ENCODE measurements at regions not wholly inside any gene's neighbourhood (a gene's known extent, or its start where the extent isn't known, plus 50 kb on each side); places are given as distances from the start of the nearest gene placed in this dataset.
"Not testable (repeated sequence)": the region's sequence is repeated elsewhere in the genome, so short reads cannot be mapped to it uniquely, and the experiment has no call there.

DNA sequence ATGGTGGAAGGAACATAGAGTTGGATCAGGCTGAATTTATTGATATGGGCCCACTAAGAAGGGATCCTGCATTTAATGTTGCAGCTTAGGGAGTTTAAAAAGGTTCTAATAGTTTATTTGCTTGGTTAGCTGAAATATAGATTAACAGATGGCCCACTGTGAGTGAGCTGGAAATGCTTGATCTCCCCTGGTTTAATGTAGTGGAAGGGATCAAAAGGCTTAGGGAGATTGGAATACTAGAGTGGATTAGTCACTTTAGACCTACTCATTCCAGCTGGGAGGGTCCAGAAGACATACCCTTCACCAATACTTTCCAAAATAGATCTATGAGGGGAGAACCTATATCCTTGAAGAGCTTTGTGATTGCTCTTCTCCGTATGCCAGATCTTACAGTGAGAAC, 130.1 kb upstream of the ZC3H12C start:
- DNase-seq (ENCODE audit: low spot score) = no peak
- no peak for ATAC-seq

DNA sequence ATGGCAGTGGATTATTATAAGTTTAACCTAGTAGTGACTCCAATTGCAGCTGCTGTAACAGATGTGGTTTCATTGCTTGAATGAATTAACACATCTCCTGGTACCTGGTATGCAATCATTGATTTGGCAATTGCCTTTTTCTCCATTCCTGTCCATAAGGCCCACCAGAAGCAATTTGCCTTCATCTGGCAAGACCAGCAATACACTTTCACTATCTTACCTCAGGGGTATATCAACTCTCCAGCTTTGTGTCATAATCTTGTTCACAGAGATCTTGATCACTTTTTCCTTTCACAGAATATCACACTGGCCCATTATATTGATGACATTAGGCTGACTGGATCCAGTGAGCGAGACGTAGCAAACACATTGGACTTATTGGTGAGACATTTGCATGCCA, 128.7 kb upstream of the ZC3H12C start:
- ATAC-seq (no peak), DNase-seq (ENCODE audit: low spot score) (no peak)

DNA sequence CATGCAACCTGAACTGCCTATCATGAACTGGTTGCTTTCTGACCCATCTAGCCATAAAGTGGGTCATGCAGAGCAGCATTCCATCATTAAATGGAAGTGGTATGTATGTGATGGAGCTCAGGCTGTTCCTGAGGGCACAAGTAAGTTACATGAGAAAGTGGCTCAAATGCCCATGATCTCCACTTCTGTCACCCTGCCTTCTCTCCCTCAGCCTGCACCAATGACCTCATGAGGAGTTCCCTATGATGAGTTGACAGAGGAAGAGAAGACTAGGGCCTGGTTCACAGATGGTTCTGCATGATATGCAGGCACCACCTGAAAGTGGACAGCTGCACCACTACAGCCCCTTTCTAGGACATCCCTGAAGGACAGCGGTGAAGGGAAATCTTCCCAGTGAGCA, 127.7 kb upstream of the ZC3H12C start:
- ATAC-seq; DNase-seq (ENCODE audit: low spot score): not testable (repeated sequence)

DNA sequence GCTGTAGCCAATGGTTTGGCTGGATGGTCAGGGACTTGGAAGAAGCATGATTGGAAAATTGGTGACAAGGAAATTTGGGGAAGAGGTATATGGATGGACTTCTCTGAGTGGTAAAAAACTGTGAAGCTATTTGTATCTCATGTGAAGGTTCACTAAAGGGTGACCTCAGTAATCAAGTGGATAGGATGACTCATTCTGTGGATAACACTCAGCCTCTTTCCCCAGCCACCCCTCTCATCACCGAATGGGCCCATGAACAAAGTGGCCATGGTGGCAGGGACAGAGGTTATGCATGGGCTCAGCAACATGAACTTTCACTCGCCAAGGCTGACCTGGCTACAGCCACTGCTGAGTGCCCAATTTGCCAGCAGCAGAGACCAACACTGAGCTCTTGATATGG, 127.3 kb upstream of the ZC3H12C start:
- not testable (repeated sequence) for DNase-seq (ENCODE audit: low spot score); ATAC-seq

DNA sequence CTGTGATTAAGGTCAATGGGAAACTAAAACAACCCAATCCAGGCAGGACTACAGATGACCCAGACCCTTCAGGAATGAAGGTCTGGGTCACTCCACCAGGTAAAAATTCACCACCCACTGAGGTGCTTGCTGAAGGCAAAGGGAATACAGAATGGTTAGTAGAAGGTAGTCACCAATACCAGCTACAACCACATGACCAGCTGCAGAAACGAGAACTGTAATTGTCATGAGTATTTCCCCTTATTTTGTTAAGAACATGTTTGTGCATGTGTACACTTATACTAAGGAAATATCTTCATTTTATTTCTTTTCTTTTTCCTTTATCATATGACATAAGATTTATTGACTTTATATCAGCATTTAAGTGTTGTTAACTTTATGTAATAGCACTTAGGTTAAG, 126.1 kb upstream of the ZC3H12C start:
- DNase-seq (ENCODE audit: low spot score); ATAC-seq: not testable (repeated sequence)

DNA sequence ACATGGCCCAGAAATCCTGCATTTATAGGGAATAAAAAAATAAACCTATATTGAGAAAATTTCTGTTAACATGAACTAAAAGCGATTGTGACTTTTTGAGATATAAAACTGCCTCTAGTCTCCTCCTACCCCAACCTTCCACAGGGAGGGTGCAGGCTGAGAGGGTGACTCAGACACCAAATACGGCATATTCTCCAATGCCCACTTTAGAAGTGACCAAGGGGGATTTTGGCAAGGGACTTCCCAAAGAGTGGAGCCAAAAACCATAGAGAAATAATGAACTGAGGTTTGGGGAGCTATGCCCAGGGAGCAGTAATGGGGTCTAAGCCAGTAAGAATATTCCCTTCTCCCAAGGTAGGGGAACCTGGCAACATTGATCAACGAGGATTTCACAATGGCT, 124.9 kb upstream of the ZC3H12C start:
- ATAC-seq (no peak), DNase-seq (ENCODE audit: low spot score) (no peak)

DNA sequence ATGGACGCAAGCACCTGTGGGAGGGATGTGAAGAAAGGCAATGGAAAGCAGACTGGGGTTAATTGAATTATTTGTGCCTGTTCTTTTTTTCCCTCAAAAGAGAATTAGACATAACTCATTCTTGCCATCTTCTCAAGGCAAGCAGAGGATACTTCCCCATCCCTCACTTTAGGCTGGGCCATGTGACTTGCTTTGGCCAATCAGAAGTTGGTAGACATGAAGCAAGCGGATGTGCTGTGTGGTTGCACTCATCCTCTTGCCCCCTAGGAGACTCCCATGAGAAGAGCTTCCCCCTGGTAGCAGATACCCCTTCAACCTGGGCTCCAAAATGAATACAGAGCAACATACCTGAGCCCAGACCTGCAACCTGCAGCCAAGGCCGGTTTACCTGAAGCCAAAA, 124.4 kb upstream of the ZC3H12C start:
- no peak for ATAC-seq
- no peak for DNase-seq (ENCODE audit: low spot score)

DNA sequence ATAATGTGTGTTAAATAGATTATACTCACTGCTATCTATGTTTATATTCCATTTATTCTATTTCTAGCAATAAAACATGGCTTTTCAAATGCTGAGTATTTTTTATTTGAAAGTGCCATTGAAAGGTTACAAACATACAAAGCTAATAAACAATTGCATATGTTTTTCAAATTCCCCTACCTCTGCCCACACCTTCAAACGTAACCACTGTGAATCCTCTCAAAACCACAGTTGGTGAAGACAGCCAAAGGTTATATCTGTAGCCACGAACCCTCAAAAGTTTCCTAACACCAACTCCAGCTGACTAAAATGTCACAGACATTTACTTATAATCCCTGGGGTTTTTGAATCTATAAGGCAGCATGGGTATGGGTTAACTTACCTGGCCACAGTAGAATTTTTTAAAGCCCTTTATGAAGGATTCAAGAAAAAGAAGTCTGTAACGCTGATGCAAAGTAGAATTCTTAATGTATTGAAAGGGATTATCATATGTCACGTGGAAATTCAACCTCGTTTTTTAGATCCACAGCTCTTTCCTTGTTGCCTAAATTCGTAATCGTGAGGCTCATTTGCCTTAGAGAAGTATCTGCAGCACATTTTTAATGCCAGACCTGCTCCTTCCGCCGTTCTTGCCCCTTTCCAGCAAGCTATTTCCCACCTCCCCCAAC, 122.5 kb upstream of the ZC3H12C start:
- DNase-seq (ENCODE audit: low spot score) (no peak), ATAC-seq (no peak)

DNA sequence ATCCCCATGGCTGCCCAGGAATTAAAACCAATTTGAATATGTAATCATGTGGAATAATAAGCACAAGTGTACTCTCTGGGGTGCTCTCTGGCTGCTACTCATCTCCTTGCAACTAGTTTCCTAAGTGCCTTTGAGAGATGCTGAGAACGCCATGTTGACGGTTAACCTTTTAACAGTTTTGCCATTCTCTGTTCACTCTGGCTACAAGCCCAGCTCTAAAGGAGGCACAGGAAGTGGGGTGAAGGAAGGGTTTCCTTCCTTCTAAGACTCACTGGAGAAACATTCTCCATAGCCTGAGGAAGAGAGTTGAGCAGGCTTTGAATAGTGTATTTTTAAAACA, 122.0 kb upstream of the ZC3H12C start:
- no peak for DNase-seq (ENCODE audit: low spot score)
- ATAC-seq = peak; percentile 54

DNA sequence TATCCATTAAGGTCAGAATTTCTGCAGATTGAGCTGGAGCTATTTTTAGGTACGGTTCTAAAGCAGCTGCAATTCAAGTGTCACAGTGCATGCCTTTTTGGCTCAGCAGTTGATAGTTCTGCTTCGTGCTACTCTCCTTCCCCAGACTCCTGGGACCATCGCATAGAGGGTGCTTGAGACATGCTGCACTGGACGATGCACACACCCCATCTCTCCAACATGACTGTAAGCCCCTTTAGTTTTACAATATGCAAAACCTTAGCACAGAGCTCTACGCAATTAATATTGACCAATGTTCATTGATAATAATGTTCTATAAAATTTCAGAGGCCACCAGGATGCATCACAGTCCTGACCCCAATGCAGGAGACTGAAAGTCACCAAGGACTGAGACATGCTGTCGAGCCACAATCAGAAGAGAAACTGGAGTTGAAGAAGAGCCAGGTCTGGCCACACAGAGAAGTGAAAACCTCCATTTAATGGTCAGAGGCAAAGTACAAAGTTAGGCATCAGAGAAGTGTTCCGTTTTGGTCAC, 120.9 kb upstream of the ZC3H12C start:
- ATAC-seq (no peak), DNase-seq (ENCODE audit: low spot score) (no peak)

DNA sequence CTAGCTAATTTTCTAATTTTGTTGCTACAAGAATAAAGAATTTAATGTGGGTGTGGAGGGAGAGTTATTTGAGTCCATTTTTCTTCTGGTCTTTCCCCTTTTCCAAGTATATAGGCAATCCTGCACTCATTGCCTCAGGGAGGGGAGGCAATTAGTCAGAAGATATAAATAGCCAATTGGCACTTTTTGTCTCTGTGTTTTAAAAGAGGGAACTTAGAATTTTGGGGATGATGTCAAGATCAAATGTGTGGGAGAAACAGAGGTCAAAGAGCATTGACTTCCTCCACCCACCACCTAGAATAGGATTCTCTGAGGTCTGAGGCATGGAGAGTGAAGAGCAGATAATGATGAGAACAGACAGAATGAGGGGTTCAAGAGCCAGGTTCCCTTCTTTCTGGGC, 120.3 kb upstream of the ZC3H12C start:
- DNase-seq (ENCODE audit: low spot score) (no peak), ATAC-seq (no peak)

DNA sequence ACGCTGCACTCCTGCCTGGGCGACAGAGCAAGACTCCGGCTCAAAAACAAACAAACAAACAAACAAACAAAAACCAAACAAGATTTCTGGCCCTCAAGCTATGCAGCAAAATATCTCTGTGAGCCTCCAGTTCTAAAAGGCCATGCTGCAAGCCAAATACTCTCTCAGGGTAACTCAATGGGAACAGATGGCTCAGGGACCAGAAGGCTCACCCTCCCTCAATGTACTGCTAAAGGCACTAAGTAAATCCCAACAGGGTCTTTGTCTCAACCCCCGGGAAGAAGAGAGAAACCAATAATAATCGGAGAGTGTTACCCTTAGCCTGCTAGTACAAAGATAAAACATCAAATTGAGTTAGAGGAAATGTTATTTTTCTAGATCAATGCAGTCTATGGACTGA, 119.7 kb upstream of the ZC3H12C start:
- DNase-seq (ENCODE audit: low spot score) (no peak), ATAC-seq (no peak)

DNA sequence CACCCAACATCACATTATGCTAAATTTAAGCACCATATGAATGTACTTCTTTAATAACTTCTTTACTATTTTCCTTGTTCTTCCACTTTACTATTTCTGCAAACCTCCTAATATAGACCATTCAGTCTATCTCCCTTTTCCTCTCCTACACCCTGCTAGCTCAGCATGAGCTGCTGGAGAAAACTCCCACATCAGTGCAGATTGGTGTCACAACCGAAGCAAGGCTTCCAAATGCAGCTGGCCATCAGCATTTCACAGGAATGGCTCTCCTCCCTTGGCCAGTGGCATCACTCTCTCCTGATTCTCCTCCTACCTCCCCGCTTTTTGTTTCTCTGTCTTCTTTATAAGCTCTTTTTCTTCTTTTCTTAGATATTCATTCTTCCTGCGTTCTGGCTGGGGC, 118.7 kb upstream of the ZC3H12C start:
- no peak for ATAC-seq
- no peak for DNase-seq (ENCODE audit: low spot score)

DNA sequence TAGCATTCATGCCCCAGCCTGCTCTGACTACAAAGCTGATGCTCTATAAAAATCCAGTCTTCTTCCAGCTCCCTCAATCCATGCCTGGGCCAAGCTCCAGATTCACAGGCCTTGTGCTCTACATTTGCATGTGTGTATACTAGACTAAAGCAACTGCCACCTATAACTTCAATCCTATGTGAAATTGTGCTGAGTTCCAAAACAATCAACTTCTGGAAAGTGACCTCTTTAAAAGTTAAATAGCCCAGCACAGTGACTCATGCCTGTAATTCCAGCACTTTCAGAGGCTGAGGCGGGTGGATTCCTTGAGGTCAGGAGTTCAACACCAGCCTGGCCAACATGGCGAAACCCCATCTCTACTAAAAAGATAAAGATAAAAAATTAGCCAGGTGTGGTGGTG, 114.3 kb upstream of the ZC3H12C start:
- no peak for DNase-seq (ENCODE audit: low spot score)
- ATAC-seq = no peak

DNA sequence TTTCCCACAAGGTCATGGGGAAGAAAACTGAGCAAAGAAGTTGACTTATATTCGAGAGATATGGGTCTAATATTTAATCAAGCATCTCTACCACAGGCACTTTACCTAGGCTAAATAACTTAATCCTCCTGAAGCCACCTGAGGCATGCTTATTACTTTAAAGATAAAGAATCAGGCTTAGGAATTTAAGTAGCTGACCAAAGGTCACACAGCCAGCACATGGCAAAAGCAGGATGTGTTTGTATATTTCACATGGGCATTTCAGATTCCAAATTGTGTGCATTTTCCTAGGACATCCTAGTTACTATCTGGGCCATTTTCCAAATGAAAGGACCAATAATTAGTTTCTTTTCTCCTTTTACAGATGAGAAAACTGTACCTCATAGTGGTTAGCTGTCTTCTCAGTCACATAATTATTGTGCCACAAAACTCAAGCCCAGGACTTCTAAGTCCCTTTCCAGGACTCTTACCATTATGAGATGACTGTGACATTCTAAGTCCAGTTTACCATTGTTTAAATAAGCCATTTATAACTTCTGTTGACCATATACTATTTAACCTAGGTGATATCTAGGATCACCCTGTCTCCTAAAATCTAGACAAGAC, 112.1 kb upstream of the ZC3H12C start:
- no peak for ATAC-seq
- no peak for DNase-seq (ENCODE audit: low spot score)

DNA sequence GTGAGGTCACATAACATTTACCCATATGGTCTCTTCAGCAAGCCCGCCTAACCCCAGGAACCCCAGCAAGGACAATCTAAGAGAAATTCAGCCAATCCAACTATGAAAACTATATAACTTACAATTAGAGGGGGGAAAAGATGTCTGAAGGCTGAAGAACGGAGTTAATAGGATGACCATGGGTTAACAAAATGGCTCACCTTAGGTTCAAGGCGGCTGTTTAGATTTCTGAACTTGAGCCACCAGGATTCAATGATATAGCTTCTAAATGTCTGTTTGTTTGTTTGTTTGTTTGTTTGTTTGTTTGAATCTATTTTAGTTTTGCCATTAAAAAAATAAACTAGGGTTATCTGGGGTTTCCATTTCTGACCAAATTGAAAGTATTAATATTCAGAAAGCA, 109.8 kb upstream of the ZC3H12C start:
- ATAC-seq (no peak), DNase-seq (ENCODE audit: low spot score) (no peak)

DNA sequence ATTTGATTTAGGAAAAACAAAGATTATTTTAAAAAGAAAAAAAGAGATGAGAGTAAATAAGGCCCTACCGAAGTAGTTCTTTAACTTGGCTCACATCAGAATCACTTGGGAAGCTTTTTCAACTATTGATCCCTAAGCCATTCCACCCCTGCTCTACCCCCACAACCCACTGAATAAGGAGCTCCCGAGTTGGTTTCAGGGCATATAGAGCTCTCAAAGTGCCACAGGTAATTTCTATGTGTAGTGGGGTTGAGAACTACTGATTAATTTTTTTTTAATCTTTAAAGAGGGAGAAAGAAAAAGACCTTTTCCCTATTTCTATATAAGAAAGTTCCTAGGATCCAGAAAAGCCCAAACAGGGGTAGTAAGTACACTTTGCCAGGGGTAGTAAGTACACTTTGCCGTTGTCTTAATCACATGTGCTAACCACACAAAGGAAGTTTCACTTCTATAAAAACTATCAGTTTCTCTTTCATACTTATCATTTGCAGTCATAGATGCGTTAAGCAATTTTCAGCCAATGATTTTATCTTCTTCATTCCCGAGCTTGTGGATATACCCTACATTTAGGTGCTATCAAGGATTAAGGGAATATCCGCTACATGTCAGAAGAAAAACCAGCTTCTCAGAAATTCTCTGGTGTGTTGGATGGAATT, 108.4 kb upstream of the ZC3H12C start:
- ATAC-seq = no peak
- DNase-seq (ENCODE audit: low spot score) = no peak

DNA sequence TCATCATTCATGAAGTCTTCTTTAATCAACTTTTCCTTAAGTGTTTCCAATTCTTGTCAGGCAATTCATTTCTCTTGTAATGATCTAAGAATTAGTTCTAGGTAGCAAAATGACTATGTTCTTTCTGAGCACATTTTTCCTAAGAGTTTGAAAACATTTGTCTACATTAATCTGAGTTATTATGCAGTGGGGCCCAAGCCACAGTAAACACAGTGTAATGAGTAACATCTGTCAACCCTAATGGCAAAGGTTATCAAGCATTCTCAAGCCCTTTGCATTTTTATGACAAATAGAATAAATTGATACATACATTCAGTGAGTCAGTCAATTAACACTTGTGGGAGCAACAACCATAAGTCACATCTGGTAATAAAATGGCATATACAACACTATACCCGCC, 106.7 kb upstream of the ZC3H12C start:
- no peak for DNase-seq (ENCODE audit: low spot score)
- no peak for ATAC-seq

DNA sequence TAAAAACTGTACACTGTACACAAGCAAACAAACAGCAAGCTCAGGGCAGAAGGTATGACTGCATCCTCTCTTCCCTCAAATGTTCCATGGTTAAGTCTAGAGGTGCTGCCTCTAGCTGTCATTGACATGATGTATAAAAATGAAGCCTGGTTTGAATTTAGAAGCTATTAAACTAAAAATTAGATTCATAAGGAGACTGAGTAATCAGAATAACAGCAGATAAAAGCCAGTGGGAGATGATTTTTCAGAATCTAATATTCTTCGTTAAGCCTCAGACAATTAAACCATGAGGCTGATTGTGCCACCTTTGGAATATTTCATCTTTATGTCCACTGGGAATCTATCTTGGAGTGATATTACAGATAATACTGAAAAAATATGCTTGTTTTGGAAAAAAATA, 101.4 kb upstream of the ZC3H12C start:
- no peak for DNase-seq (ENCODE audit: low spot score)
- ATAC-seq = no peak

DNA sequence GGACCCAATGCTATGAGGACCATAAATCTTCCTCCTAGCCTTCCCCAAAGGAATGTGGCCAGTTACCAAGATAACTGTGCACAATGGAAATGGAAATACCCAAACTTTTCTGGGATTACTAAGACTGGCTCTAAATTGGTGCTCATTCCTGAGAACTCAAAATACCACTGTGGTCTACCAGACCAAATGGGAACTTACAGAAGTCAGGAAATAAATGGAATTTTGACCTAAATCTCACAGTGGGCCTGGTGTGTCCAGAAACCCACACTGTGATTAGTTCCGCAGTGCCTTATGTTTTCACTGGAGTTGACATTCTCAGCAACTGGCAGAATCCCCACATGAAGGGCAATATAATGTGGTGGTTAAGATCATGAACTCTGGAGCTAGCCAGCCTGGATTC, 99.4 kb upstream of the ZC3H12C start:
- no peak for DNase-seq (ENCODE audit: low spot score)
- ATAC-seq = no peak

DNA sequence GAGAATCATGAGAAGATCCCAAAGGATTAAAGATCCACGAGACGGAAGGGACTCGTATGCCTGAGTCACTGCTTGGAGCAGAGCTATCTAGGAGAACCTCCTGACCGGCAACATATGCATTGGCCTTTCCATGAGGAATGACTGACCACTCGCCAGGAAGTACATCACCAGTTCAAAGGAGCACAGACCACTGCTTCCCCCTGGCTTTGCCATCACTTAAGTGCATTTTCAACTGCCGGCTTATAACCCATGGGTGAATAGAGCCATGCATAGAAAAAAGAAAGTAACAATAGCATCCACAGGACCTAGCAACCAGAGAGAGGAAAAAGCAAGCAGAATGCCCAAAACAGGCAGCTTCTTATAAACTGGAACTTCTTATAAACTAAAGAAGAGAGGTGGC, 98.3 kb upstream of the ZC3H12C start:
- DNase-seq (ENCODE audit: low spot score) (no peak), ATAC-seq (no peak)

DNA sequence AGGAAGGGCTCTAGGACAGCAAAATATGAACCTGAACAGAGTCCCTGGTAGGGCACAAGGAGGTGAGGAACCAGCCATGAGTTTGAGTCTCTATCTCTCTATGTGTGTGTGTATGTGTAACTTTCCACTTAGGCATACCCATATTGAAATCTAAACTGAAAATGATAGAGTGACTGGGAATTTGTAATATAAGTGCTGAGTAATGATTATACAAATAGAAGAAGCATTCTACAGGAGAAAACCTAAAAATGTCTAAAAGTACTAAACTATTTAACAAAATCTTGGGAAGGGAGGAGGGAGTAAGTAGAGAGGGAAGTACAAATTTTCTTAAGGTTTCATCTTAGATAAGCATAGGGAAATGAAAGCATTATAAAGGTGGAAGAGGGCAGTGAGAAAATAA, 97.1 kb upstream of the ZC3H12C start:
- no peak for ATAC-seq
- no peak for DNase-seq (ENCODE audit: low spot score)

DNA sequence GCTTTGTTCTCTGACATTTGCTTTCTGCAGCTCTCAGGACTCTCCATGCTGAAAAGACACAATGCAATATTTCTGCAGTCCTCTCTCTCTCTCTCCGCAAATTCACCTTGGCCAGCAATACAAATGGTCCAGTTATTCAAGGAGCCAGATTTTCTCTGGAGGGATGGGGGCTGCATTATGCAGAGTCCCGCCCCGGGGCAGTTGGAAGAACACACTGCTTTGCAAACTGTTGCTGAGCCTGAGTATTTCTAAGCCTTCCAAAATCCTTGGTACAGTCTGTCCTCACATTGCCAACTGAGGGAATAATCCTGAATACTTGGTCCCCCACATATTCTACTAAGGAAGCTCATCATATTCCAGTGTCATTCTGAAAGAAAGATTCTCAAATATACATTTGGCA, 94.3 kb upstream of the ZC3H12C start:
- no peak for DNase-seq (ENCODE audit: low spot score)
- ATAC-seq = no peak
